Heart left ventricle (tissue), 16 donors: ENCODE measurements at regions not wholly inside any gene's neighbourhood (a gene's known extent, or its start where the extent isn't known, plus 50 kb on each side); places are given as distances from the start of the nearest gene placed in this dataset.
"Not testable (repeated sequence)": the region's sequence is repeated elsewhere in the genome, so short reads cannot be mapped to it uniquely, and the experiment has no call there.

ENCODE experiments used
- ATAC-seq, 4 donors: fragments of 200-7000 bp; cut with Tn5 transposase; one replicate each; pipeline ENCODE4 v1.9.1; 2020 to 2022; ENCODE audit warnings: moderate library complexity in 4 of 4, mild to moderate bottlenecking in 3 of 4, moderate number of reproducible peaks in 1 of 4
- DNase-seq, 5 donors: peaks; one replicate each; pipeline ENCODE4 v3.0.0-alpha.2; 2020
- H3K27ac ChIP-seq, 12 donors: fragments of 200-600 bp; sonication (generic) in 4 of 12; one replicate each; pipeline versions ENCODE4 v1.5.0 to v1.8.0; 2016 to 2022; ENCODE audit warnings: mild to moderate bottlenecking in 2 of 12
- H3K27me3 ChIP-seq, 9 donors: fragments of 200-600 bp; sonication (generic) in 2 of 9; one replicate each; pipeline versions ENCODE4 v1.5.1 to v1.8.0; 2016 to 2022; ENCODE audit warnings: mild to moderate bottlenecking in 3 of 9
- H3K36me3 ChIP-seq, 9 donors: fragments of 200-600 bp; sonication (generic) in 2 of 9; one replicate each; pipeline versions ENCODE4 v1.5.0 to v1.8.0; 2018 to 2022; ENCODE audit warnings: mild to moderate bottlenecking in 2 of 9
- H3K4me1 ChIP-seq, 12 donors: fragments of 200-600 bp; sonication (generic) in 4 of 12; one replicate each; pipeline versions ENCODE4 v1.5.0 to v1.8.0; 2016 to 2022; ENCODE audit warnings: mild to moderate bottlenecking in 3 of 12
- H3K4me3 ChIP-seq, 12 donors: fragments of 200-600 bp; sonication (generic) in 4 of 12; one replicate each; pipeline versions ENCODE4 v1.5.0 to v1.8.0; 2017 to 2022; ENCODE audit warnings: mild to moderate bottlenecking in 9 of 12, moderate library complexity in 4 of 12
- H3K9me3 ChIP-seq, 12 donors: fragments of 200-600 bp; sonication (generic) in 4 of 12; one replicate each; pipeline versions ENCODE4 v1.5.0 to v1.8.0; 2016 to 2022; ENCODE audit warnings: mild to moderate bottlenecking in 1 of 12
- POLR2A ChIP-seq, 2 donors: fragments of 450-650 bp; IDR thresholded peaks; one replicate each; pipeline ENCODE4 v1.6.1; 2017; ENCODE audit warnings: antibody characterized with exemption in 2 of 2, mild to moderate bottlenecking in 2 of 2, moderate library complexity in 2 of 2
- WGBS, 4 donors: extraction: QIAGEN DNeasy Blood & Tissue Kit in 2 of 4; methylation state at CpG; one replicate each; pipeline versions ENCODE4 v1.1.5 to v1.1.7; 2013 to 2018; 5-methylcytosine and 5-hydroxymethylcytosine counted together
- intact Hi-C, 10 donors: fragments of 100-400 bp; cut with DNase I; formaldehyde crosslinking; loops; one replicate each; pipeline versions ENCODE4 v1.11.1 to v1.14.2; 2022
- TF ChIP-seq, protein P1 (sequence below), 12 donors: fragments of 200-600 bp; sonication (generic) in 4 of 12; IDR thresholded peaks; one replicate each; pipeline versions ENCODE4 v1.5.0 to v1.8.0; 2018 to 2022; ENCODE audit warnings: antibody characterized with exemption in 12 of 12, mild to moderate bottlenecking in 5 of 12
- donor health status: ischemic (EF 13 %, LVEDD 7.1; RV severe dilation, severe dysfunction).
- donor health status: healthy with polysubstance abuse.
- donor health status: DM: no; HTN: yes; CAD: no.
- donor health status: DM: no; HTN: no; CAD: no.
- donor health status: ischemic (EF 25% LVEDD 6.9; RV normal size, moderate dysfunction).
- donor health status: ischemic (EF 25% LVEDD 5.7; RV mildly dilated, moderate dysfunction).
- donor health status: healthy.
- donor health status: DM: yes; HTN: yes; CAD: no.
- donor health status: ischemic (EF 35%, LVEDD 5.7; RV mildly dilated, moderate dysfunction).
- donor health status: nonischemic (EF 11% LVEDD 7.7; RV severe dilation, severe dysfunction).
- donor health status: DM: yes; HTN: yes; CAD: no.
- donor health status: PGD.
- donor health status: ischemic (EF 29% LVEDD 5.4; RV normal size, mild dysfunction).
- donor health status: nonischemic (EF 23%, LVEDD 6.1; RV moderate dilation, normal function).

DNA sequence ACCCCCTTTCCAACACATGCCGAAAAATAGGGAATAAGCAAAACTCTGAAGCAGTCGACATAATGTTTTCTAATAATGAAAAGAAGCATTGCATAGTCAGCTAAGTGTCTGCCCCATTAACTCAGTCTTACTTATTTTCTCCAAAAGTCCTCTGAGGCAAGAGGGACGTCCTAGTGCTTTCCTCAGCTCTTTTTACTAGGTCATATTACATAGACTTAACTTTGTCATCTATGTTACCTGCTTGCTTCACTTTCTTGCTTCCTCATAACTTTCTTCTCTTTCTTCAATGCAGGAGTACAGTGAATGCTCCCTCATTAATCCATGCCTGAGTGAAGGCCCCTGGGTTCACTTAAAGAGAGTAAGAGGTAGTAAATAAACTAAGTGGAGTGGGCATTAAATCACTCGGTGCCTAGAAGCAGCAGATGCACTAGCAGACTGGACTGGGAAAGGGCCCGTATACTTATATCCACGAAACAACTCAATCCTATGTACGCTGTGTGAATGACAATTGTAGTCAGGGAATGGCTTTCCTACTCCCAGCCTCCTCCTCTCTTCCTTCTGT is 210.5 kb upstream of the SPAG17 start:
- H3K9me3 ChIP-seq: no peaks in the 10 kb centered on the region
- no peak for ATAC-seq
- no peak for DNase-seq
- no peaks in the 10 kb centered on the region for H3K36me3 ChIP-seq
- no peak for TF ChIP-seq POLR2A (IDR thresholded peaks at IDR 0.05)
- TF ChIP-seq, protein P1, sequence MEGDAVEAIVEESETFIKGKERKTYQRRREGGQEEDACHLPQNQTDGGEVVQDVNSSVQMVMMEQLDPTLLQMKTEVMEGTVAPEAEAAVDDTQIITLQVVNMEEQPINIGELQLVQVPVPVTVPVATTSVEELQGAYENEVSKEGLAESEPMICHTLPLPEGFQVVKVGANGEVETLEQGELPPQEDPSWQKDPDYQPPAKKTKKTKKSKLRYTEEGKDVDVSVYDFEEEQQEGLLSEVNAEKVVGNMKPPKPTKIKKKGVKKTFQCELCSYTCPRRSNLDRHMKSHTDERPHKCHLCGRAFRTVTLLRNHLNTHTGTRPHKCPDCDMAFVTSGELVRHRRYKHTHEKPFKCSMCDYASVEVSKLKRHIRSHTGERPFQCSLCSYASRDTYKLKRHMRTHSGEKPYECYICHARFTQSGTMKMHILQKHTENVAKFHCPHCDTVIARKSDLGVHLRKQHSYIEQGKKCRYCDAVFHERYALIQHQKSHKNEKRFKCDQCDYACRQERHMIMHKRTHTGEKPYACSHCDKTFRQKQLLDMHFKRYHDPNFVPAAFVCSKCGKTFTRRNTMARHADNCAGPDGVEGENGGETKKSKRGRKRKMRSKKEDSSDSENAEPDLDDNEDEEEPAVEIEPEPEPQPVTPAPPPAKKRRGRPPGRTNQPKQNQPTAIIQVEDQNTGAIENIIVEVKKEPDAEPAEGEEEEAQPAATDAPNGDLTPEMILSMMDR (IDR thresholded peaks at IDR 0.05): no peak
- no peak overlapping the region for H3K4me3 ChIP-seq
- H3K27ac ChIP-seq: no peak overlapping the region
- no peaks in the 10 kb centered on the region for H3K4me1 ChIP-seq
- 70 to 88% (median 78%) methylated on average over 7 of the region's 7 CpGs for WGBS, 4 donors
- H3K27me3 ChIP-seq: no peaks in the 10 kb centered on the region
- intact Hi-C loops: no loop called here

DNA sequence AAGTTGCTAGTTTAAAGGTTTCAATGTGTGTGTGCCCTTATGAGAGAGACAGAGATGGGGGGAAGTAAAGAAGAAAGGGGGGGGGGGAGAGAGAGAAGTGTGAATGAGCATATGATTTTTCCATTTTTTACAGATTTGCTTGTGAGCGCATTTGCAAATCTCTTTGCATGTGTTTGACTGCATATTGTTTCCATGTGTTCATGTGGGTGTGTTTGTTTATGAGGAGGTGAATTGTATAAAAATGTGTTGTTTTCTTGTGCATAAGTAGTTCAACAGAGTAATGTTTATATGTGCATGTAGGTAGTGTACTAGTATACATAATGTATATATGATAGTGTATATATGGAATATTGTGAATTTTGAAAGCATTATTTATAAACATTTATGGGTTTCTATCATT is 205.9 kb upstream of the SPAG17 start:
- ATAC-seq (no peak), DNase-seq (no peak)
- no peak for TF ChIP-seq POLR2A (IDR thresholded peaks at IDR 0.05)
- TF ChIP-seq, protein P1 (IDR thresholded peaks at IDR 0.05): no peak
- intact Hi-C loops: no loop called here
- Histone ChIP-seq H3K36me3 (no peaks in the 10 kb centered on the region), H3K27me3 (no peaks in the 10 kb centered on the region), H3K9me3 (no peaks in the 10 kb centered on the region), H3K27ac (no peak overlapping the region), H3K4me3 (no peak overlapping the region), H3K4me1 (no peaks in the 10 kb centered on the region)
- WGBS, 4 donors: 93 to 98% (median 96%) methylated on average over 1 of the region's 1 CpG

DNA sequence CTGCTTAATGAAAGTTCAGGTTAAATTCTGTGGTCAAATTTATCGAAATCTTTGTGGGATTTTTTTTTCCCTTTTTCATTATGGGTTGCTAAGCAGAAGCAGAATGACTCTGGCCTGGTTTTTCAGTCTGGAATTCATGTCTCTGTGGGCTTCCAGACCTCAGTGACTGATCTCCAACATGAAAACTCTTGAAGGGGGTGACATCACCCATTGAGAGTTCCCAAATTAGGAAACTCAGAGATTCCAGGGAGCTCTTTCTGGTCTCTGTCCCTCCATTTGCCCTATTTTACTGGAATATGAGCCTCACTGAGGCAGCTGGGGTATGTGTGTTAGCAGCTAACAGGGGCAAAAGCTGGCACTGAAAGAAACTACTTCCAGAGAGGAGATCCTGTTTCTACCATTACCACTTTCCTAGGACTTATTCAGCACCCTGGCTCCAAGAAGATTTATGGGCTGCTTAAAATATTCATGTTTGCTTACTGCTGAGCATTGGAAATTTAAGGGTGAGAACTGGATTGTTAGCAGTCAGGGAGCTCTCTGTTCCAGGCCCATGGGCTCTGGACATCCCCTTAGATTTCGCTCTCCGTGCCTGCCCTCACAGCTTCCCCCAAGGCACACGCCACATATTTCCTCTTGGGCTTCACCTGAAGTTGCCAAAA is 203.4 kb upstream of the SPAG17 start:
- DNase-seq: no peak
- intact Hi-C loops: no loop called here
- no peak for TF ChIP-seq POLR2A (IDR thresholded peaks at IDR 0.05)
- TF ChIP-seq, protein P1 (IDR thresholded peaks at IDR 0.05): no peak
- Histone ChIP-seq H3K4me1 (no peaks in the 10 kb centered on the region), H3K36me3 (no peaks in the 10 kb centered on the region), H3K4me3 (no peak overlapping the region), H3K9me3 (no peaks in the 10 kb centered on the region), H3K27me3 (no peaks in the 10 kb centered on the region), H3K27ac (no peak overlapping the region)
- 84 to 89% (median 86%) methylated on average over 4 of the region's 4 CpGs for WGBS, 4 donors
- ATAC-seq: no peak

DNA sequence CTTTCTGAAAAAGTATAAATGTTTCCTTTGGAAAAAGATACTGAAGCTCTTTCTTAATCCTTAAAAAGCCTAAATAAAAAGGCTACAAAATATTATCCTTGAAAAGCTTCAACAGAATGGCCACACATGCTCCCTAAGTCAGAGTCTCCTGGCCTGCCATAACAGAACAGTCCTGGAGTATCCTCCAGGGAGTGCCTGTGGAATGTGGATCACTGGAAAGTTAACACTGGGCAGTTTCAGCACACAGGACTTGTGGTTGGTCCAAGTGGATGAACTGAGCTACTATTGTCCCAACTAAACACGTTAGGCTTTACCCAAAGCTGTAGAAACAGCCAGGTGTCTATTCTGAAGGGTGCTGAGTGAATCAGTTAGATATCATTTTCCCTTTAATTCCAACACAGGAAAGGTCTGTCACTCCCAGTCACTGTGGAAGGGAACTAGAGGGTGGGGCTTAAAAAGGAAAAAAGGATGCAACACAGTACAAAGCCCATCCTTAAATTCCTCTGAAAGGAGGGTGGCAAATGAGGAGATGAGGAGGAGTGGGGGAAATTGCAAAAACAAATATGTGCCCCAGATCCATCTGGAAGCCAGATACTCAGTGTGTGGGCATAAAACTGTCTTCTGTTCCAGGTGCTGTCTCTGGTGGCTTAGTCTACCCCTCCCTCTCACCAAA is 196.3 kb upstream of the SPAG17 start:
- no peak for ATAC-seq
- Histone ChIP-seq H3K4me3 (no peak overlapping the region), H3K9me3 (peaks cover 0 to 8% (median 0%) of the 10 kb centered on the region in 12 donors), H3K4me1 (no peaks in the 10 kb centered on the region), H3K27ac (no peak overlapping the region), H3K36me3 (no peaks in the 10 kb centered on the region), H3K27me3 (no peaks in the 10 kb centered on the region)
- intact Hi-C loops: no loop called here
- DNase-seq: no peak
- no peak for TF ChIP-seq POLR2A (IDR thresholded peaks at IDR 0.05)
- TF ChIP-seq, protein P1 (IDR thresholded peaks at IDR 0.05): no peak
- WGBS, 4 donors: 25 to 57% (median 44%) methylated on average over 1 of the region's 1 CpG

DNA sequence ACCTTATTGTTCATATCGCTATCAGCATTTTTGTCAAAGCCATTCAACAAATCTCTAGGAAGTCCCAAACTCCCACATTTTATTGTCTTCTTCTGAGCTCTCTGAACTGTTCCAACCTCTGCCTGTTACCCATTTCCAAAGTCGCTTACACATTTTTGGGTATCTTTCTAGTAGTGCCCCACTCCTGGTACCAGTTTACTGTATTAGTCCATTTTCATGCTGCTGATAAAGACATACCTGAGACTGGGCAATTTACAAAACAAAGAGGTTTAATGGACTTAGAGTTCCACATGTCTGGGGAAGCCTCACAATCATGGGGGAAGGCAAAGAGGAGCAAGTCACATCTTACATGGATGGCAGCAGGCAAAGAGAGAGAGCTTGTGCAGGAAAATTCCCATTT is 192.2 kb upstream of the SPAG17 start:
- not testable (repeated sequence) for DNase-seq

More for the DNA sequence above, 192.2 kb upstream of the SPAG17 start:
- H3K9me3 ChIP-seq: peaks cover 0 to 25% (median 9%) of the 10 kb centered on the region in 12 donors
- ATAC-seq, H3K36me3 ChIP-seq, intact Hi-C loops, H3K4me1 ChIP-seq, H3K27ac ChIP-seq, H3K4me3 ChIP-seq, H3K27me3 ChIP-seq: not testable (repeated sequence)
- 86 to 90% (median 88%) methylated on average over 2 of the region's 2 CpGs for WGBS, 4 donors
